ENCODE measurements at regions not wholly inside any gene's neighbourhood (a gene's known extent, or its start where the extent isn't known, plus 50 kb on each side); places are given as distances from the start of the nearest gene placed in this dataset.

DNA sequence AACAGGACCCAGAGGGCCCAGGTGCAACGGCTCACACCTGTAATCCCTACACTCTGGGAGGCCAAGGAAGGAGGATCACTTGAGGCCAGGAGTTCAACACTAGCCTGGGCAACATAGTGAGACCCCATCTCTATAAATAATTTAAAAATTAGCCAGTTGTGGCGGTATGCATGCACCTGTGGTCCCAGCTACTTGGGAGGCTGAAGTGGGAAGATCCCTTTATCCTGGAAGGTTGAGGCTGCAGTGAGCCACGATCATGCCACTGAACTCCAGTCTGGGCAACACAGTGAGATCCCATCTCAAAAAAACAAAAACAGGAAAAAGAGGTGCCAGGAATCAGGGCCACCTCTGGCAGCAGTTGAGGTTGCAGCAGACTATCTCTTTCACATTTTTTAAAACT lies 85.7 kb upstream of the NUDT7 start:
- DNase-seq (ENCODE audit: extremely low read depth, low read depth) = no peak
- TF ChIP-seq, protein P1, sequence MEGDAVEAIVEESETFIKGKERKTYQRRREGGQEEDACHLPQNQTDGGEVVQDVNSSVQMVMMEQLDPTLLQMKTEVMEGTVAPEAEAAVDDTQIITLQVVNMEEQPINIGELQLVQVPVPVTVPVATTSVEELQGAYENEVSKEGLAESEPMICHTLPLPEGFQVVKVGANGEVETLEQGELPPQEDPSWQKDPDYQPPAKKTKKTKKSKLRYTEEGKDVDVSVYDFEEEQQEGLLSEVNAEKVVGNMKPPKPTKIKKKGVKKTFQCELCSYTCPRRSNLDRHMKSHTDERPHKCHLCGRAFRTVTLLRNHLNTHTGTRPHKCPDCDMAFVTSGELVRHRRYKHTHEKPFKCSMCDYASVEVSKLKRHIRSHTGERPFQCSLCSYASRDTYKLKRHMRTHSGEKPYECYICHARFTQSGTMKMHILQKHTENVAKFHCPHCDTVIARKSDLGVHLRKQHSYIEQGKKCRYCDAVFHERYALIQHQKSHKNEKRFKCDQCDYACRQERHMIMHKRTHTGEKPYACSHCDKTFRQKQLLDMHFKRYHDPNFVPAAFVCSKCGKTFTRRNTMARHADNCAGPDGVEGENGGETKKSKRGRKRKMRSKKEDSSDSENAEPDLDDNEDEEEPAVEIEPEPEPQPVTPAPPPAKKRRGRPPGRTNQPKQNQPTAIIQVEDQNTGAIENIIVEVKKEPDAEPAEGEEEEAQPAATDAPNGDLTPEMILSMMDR (IDR thresholded peaks at IDR 0.05; ENCODE audit: low read depth, low read length) = no peak

- no peak for DNase-seq (ENCODE audit: extremely low read depth, low read depth)
- TF ChIP-seq, protein P1 (IDR thresholded peaks at IDR 0.05; ENCODE audit: low read depth, low read length) = no peak
Observed at GRCh38 chr16:77637940-77638339, 84.4 kb upstream of the NUDT7 start.

DNA sequence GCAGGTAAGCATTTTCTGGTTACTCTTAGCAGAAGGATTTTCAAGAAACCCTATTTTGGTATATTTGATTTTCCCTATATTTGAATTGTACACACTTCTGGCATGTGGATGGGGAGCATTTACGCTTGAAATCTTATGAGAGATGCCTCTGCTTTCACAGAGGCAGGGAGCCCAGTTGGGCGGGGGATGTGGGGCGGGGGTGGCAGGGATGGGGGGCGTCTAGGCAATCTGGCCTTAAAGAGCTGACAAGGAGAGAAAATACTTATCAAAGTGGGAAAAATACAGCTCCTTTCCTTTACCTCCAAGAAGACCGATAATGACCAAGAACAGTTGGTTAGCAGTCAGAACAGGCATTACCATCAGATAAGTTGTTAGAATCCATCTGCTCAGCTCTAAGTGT lies 79.1 kb upstream of the NUDT7 start:
- TF ChIP-seq, protein P1 (IDR thresholded peaks at IDR 0.05; ENCODE audit: low read depth, low read length) = no peak
- DNase-seq (ENCODE audit: extremely low read depth, low read depth) = no peak

DNA sequence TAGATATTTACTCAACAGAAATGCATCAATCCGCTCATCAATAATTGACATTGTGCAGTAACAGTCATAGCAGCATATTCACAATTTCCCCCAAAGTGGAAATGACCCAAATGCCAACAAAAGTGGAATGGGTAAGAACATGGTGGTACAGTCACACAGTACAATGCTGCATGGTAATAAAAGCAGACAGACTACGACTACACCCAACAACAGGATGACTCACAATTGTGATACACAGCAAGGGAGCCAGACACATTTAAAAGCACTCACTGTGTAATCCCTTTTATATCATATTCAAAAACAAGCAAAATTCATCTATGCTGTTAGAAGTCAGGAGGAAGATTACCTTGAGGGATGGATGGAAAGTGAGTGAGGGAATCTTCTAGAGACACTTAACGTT lies 76.5 kb upstream of the NUDT7 start:
- TF ChIP-seq, protein P1 (IDR thresholded peaks at IDR 0.05; ENCODE audit: low read depth, low read length) = no peak
- no peak for DNase-seq (ENCODE audit: extremely low read depth, low read depth)

- no peak for DNase-seq (ENCODE audit: extremely low read depth, low read depth)
- TF ChIP-seq, protein P1 (IDR thresholded peaks at IDR 0.05; ENCODE audit: low read depth, low read length) = no peak
Observed at GRCh38 chr16:77647726-77648125, 74.6 kb upstream of the NUDT7 start.

DNA sequence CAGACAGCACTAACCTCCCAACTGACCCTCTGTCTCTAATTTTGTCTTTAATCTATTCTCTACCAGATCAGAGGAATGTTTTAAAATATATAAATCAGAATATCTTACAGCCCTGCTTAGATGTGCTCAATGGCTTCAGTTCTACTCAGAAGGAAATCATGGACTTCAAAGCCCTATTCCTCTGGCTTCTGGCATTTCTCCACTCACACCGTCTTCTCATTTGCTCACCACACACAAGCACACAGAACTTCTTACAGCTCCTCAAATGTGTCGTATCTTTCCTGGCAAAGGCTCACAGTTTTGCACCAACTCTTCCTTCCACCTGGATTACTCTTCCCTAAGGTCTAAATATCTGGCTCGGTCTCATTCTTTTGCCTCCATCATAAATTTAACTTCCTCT lies 71.6 kb upstream of the NUDT7 start:
- TF ChIP-seq, protein P1 (IDR thresholded peaks at IDR 0.05; ENCODE audit: low read depth, low read length) = no peak
- no peak for DNase-seq (ENCODE audit: extremely low read depth, low read depth)

DNA sequence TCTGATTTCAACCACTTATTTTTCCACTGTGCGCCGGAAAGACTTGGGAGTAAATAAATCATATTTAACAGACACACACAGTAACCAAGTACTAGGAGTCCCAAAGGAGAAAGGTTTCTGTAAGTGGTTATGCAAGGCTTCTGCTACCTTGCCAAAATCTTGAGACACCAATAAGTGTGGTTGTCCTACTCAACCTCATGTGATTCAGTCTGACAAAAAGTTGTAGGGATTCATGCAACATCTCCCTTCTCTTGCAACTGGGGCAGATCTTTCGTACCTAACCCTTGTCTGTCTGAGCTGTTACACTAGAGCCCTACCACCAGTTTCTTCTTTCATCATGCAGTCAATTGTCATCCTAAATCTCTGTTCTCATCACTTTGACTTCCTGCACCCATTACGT lies 69.9 kb upstream of the NUDT7 start:
- DNase-seq (ENCODE audit: extremely low read depth, low read depth) = no peak
- TF ChIP-seq, protein P1 (IDR thresholded peaks at IDR 0.05; ENCODE audit: low read depth, low read length) = no peak

Data from AG09319 (cell line).